AG04450 (cell line): ENCODE measurements at regions not wholly inside any gene's neighbourhood (a gene's known extent, or its start where the extent isn't known, plus 50 kb on each side); places are given as distances from the start of the nearest gene placed in this dataset.

Source experiments
- CTCF ChIA-PET: fragments of 300-600, 350-600 bp; formaldehyde crosslinking; extraction: SDS; loops from one replicate; lab custom pipeline; 2022; ENCODE audit warnings: antibody characterized with exemption, inconsistent platforms; lab: Charles Lee
- POLR2A ChIA-PET: fragments of 350-600 bp; formaldehyde crosslinking; extraction: SDS; loops from one replicate; lab custom pipeline; 2021; ENCODE audit warnings: antibody characterized with exemption, inconsistent platforms; lab: Yijun Ruan, JAX
- DNase-seq: peaks from one replicate; pipeline ENCODE4 v3.0.0-alpha.2; 2011; ENCODE audit warnings: low read depth, low spot score
- H3K27ac ChIP-seq: one replicate; pipeline ENCODE4 v1.5.1; 2012; ENCODE audit warnings: low read depth, low read length, control low read depth
- H3K27me3 ChIP-seq: one replicate; pipeline ENCODE4 v1.6.0; 2012; ENCODE audit warnings: low read length; ENCODE audit not compliant: control insufficient read depth, insufficient read depth
- H3K4me3 ChIP-seq: 2 replicates; pipeline ENCODE4 v1.5.1; 2011; ENCODE audit warnings: mild to moderate bottlenecking, low read depth, low read length, control low read depth
- H3K9me3 ChIP-seq: 2 replicates; pipeline ENCODE4 v1.5.1; 2012; ENCODE audit warnings: low read length; ENCODE audit not compliant: control insufficient read depth, insufficient read depth
- TF ChIP-seq, protein P1 (sequence below): IDR thresholded peaks from 2 replicates; pipeline ENCODE4 v1.5.1; 2011; ENCODE audit warnings: low read depth, low read length, control low read depth, inconsistent platforms

GRCh38 chr3:16666206-16666605 is 61.0 kb upstream of the DAZL start:
- H3K4me3 ChIP-seq = no peak overlapping the region
- no peak overlapping the region for H3K27ac ChIP-seq
- H3K27me3 ChIP-seq = peaks cover 3% of the 10 kb centered on the region
- DNase-seq = no peak
- ChIA-PET CTCF (interaction anchor here (0.7 kb wide), 1 partner anchor 568 kb away, joined by 4 read pairs; no protein-coding TSS in a partner anchor), POLR2A (no interaction called here)
- TF ChIP-seq, protein P1, sequence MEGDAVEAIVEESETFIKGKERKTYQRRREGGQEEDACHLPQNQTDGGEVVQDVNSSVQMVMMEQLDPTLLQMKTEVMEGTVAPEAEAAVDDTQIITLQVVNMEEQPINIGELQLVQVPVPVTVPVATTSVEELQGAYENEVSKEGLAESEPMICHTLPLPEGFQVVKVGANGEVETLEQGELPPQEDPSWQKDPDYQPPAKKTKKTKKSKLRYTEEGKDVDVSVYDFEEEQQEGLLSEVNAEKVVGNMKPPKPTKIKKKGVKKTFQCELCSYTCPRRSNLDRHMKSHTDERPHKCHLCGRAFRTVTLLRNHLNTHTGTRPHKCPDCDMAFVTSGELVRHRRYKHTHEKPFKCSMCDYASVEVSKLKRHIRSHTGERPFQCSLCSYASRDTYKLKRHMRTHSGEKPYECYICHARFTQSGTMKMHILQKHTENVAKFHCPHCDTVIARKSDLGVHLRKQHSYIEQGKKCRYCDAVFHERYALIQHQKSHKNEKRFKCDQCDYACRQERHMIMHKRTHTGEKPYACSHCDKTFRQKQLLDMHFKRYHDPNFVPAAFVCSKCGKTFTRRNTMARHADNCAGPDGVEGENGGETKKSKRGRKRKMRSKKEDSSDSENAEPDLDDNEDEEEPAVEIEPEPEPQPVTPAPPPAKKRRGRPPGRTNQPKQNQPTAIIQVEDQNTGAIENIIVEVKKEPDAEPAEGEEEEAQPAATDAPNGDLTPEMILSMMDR = no peak
- no peaks in the 10 kb centered on the region for H3K9me3 ChIP-seq

DNA sequence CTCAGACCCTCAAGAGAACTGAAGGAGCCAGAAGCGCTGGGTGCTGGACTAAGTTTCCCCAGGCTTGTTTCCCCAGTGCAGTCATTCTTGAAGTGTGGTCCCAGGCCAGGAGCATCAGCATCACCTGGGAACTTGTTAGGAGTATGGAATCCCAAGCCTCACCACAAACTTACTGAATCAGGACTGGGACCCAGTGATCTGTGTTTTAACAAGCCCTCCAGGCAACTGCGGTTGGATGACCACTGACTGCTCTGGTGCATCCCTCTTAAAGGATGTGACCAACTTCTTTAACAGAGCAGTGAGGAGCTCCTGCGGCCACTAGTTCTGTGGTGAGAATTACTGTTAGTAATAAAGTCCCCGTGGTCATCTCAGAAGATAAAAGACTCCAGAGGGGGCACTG is 62.4 kb upstream of the DAZL start:
- Histone ChIP-seq H3K27ac (no peak overlapping the region), H3K4me3 (no peak overlapping the region), H3K9me3 (no peaks in the 10 kb centered on the region), H3K27me3 (peaks cover 3% of the 10 kb centered on the region)
- POLR2A ChIA-PET = no interaction called here
- TF ChIP-seq, protein P1 = no peak
- CTCF ChIA-PET = no interaction called here
- DNase-seq = no peak

GRCh38 chr3:16668776-16669545 is 63.7 kb upstream of the DAZL start:
- Histone ChIP-seq H3K27ac (no peak overlapping the region), H3K9me3 (no peaks in the 10 kb centered on the region), H3K27me3 (no peaks in the 10 kb centered on the region), H3K4me3 (no peak overlapping the region)
- TF ChIP-seq, protein P1 = no peak
- no peak for DNase-seq
- CTCF ChIA-PET = interaction anchor here (0.9 kb wide), 1 partner anchor 744 kb away, joined by 3 read pairs; no protein-coding TSS in a partner anchor
- POLR2A ChIA-PET = no interaction called here

DNA sequence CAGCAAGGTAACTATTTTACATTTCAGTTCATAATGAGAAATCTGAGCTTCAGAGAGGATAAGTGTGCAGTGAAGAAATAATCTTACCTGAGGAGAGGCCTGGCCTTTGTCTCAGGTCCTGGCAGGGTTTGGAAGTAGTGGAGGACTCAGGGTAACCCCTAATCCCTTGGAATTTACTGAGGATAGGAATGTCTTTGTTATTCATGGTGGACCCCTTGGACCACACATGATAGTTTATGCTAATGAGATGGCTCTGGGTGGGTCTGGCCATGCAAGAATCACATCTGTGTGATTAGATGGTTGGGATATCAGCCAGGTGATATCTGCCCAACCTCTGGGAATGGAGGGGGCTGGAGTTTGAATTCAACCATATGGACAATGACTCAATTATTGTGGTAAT is 65.0 kb upstream of the DAZL start:
- Histone ChIP-seq H3K9me3 (no peaks in the 10 kb centered on the region), H3K27me3 (no peaks in the 10 kb centered on the region), H3K27ac (no peak overlapping the region), H3K4me3 (no peak overlapping the region)
- ChIA-PET CTCF (no interaction called here), POLR2A (no interaction called here)
- TF ChIP-seq, protein P1 = no peak
- no peak for DNase-seq

DNA sequence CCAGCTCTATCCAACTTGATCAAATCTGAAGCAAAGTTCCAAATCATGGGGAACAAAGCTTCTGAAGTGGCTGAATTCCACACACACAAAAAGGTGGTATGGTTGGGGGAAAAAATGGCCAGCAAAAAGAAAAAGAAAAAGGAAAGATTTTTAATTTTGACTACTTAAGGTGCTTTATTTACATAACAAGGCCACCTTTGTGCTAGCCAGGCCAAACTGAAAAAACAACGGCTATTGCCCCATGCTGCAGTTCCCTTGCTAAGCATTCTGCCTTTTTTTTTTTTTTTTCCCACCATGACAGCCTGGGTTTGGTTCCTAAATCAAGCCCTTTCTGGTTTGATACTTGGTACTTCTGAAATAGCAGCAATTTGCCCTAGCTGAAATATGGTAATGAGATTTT is 66.5 kb upstream of the DAZL start:
- TF ChIP-seq, protein P1 = no peak
- no peak overlapping the region for H3K4me3 ChIP-seq
- POLR2A ChIA-PET = interaction anchor here (0.7 kb wide), 1 partner anchor 20 kb away, joined by 6 read pairs; no protein-coding TSS in a partner anchor
- H3K27ac ChIP-seq = no peak overlapping the region
- H3K9me3 ChIP-seq = no peaks in the 10 kb centered on the region
- DNase-seq = no peak
- CTCF ChIA-PET = interaction anchor here (0.7 kb wide), 1 partner anchor 19 kb away, joined by 3 read pairs; no protein-coding TSS in a partner anchor
- H3K27me3 ChIP-seq = no peaks in the 10 kb centered on the region
